ENCODE measurements at regions not wholly inside any gene's neighbourhood (a gene's known extent, or its start where the extent isn't known, plus 50 kb on each side); places are given as distances from the start of the nearest gene placed in this dataset.

- H3K36me3 ChIP-seq (ENCODE audit: control insufficient read depth, insufficient read depth, low read length): no peaks in the 10 kb centered on the region
Observed at GRCh38 chr15:97143592-97144376, 813.3 kb downstream of the NR2F2 start.

GRCh38 chr15:97144377-97144711 lies 813.8 kb downstream of the NR2F2 start:
- Histone ChIP-seq H3K36me3 (ENCODE audit: control insufficient read depth, insufficient read depth, low read length) (no peaks in the 10 kb centered on the region), H3K4me1 (ENCODE audit: control insufficient read depth, insufficient read depth, low read length) (no peaks in the 10 kb centered on the region), H3K4me3 (ENCODE audit: low read depth, low read length) (no peak overlapping the region), H3K9me3 (ENCODE audit: control insufficient read depth, insufficient read depth, low read length) (no peaks in the 10 kb centered on the region), H3K9ac (ENCODE audit: low read depth, low read length) (no peak overlapping the region), H3K27me3 (ENCODE audit: control insufficient read depth, insufficient read depth, low read length) (no peaks in the 10 kb centered on the region)

More at GRCh38 chr15:97143592-97144376, 813.3 kb downstream of the NR2F2 start:
- no peaks in the 10 kb centered on the region for H3K9me3 ChIP-seq (ENCODE audit: control insufficient read depth, insufficient read depth, low read length)
- no peaks in the 10 kb centered on the region for H3K4me1 ChIP-seq (ENCODE audit: control insufficient read depth, insufficient read depth, low read length)
- no peaks in the 10 kb centered on the region for H3K27me3 ChIP-seq (ENCODE audit: control insufficient read depth, insufficient read depth, low read length)
- H3K4me3 ChIP-seq (ENCODE audit: low read depth, low read length): no peak overlapping the region
- H3K9ac ChIP-seq (ENCODE audit: low read depth, low read length): no peak overlapping the region

- no peak overlapping the region for H3K9ac ChIP-seq (ENCODE audit: low read depth, low read length)
Observed at GRCh38 chr15:97146929-97147870, 813.3 kb upstream of the ARRDC4 start.

GRCh38 chr15:97153356-97153965 lies 807.0 kb upstream of the ARRDC4 start:
- H3K4me1 ChIP-seq (ENCODE audit: control insufficient read depth, insufficient read depth, low read length): no peaks in the 10 kb centered on the region
- H3K9me3 ChIP-seq (ENCODE audit: control insufficient read depth, insufficient read depth, low read length): no peaks in the 10 kb centered on the region
- no peaks in the 10 kb centered on the region for H3K27me3 ChIP-seq (ENCODE audit: control insufficient read depth, insufficient read depth, low read length)
- no peak overlapping the region for H3K9ac ChIP-seq (ENCODE audit: low read depth, low read length)
- no peak overlapping the region for H3K4me3 ChIP-seq (ENCODE audit: low read depth, low read length)
- no peaks in the 10 kb centered on the region for H3K36me3 ChIP-seq (ENCODE audit: control insufficient read depth, insufficient read depth, low read length)

More at GRCh38 chr15:97146929-97147870, 813.3 kb upstream of the ARRDC4 start:
- H3K4me1 ChIP-seq (ENCODE audit: control insufficient read depth, insufficient read depth, low read length): no peaks in the 10 kb centered on the region
- H3K36me3 ChIP-seq (ENCODE audit: control insufficient read depth, insufficient read depth, low read length): no peaks in the 10 kb centered on the region
- H3K4me3 ChIP-seq (ENCODE audit: low read depth, low read length): no peak overlapping the region
- H3K27me3 ChIP-seq (ENCODE audit: control insufficient read depth, insufficient read depth, low read length): no peaks in the 10 kb centered on the region
- H3K9me3 ChIP-seq (ENCODE audit: control insufficient read depth, insufficient read depth, low read length): no peaks in the 10 kb centered on the region

- H3K9me3 ChIP-seq (ENCODE audit: control insufficient read depth, insufficient read depth, low read length): no peaks in the 10 kb centered on the region
- no peak overlapping the region for H3K9ac ChIP-seq (ENCODE audit: low read depth, low read length)
- H3K27me3 ChIP-seq (ENCODE audit: control insufficient read depth, insufficient read depth, low read length): no peaks in the 10 kb centered on the region
- no peaks in the 10 kb centered on the region for H3K36me3 ChIP-seq (ENCODE audit: control insufficient read depth, insufficient read depth, low read length)
- no peak overlapping the region for H3K4me3 ChIP-seq (ENCODE audit: low read depth, low read length)
- no peaks in the 10 kb centered on the region for H3K4me1 ChIP-seq (ENCODE audit: control insufficient read depth, insufficient read depth, low read length)
Observed at GRCh38 chr15:97156739-97157265, 803.7 kb upstream of the ARRDC4 start.

GRCh38 chr15:97162805-97163495 lies 797.6 kb upstream of the ARRDC4 start:
- Histone ChIP-seq H3K36me3 (ENCODE audit: control insufficient read depth, insufficient read depth, low read length) (no peaks in the 10 kb centered on the region), H3K4me3 (ENCODE audit: low read depth, low read length) (no peak overlapping the region), H3K27me3 (ENCODE audit: control insufficient read depth, insufficient read depth, low read length) (no peaks in the 10 kb centered on the region), H3K9ac (ENCODE audit: low read depth, low read length) (no peak overlapping the region), H3K9me3 (ENCODE audit: control insufficient read depth, insufficient read depth, low read length) (no peaks in the 10 kb centered on the region), H3K4me1 (ENCODE audit: control insufficient read depth, insufficient read depth, low read length) (no peaks in the 10 kb centered on the region)

- no peak overlapping the region for H3K4me3 ChIP-seq (ENCODE audit: low read depth, low read length)
- H3K36me3 ChIP-seq (ENCODE audit: control insufficient read depth, insufficient read depth, low read length): no peaks in the 10 kb centered on the region
- H3K9me3 ChIP-seq (ENCODE audit: control insufficient read depth, insufficient read depth, low read length): no peaks in the 10 kb centered on the region
- H3K27me3 ChIP-seq (ENCODE audit: control insufficient read depth, insufficient read depth, low read length): no peaks in the 10 kb centered on the region
- H3K9ac ChIP-seq (ENCODE audit: low read depth, low read length): no peak overlapping the region
- H3K4me1 ChIP-seq (ENCODE audit: control insufficient read depth, insufficient read depth, low read length): no peaks in the 10 kb centered on the region
Observed at GRCh38 chr15:97165205-97165604, 795.3 kb upstream of the ARRDC4 start.

- Histone ChIP-seq H3K9me3 (ENCODE audit: control insufficient read depth, insufficient read depth, low read length) (no peaks in the 10 kb centered on the region), H3K4me1 (ENCODE audit: control insufficient read depth, insufficient read depth, low read length) (no peaks in the 10 kb centered on the region), H3K9ac (ENCODE audit: low read depth, low read length) (no peak overlapping the region), H3K36me3 (ENCODE audit: control insufficient read depth, insufficient read depth, low read length) (no peaks in the 10 kb centered on the region), H3K4me3 (ENCODE audit: low read depth, low read length) (no peak overlapping the region), H3K27me3 (ENCODE audit: control insufficient read depth, insufficient read depth, low read length) (no peaks in the 10 kb centered on the region)
Observed at GRCh38 chr15:97168704-97169475, 791.6 kb upstream of the ARRDC4 start.

GRCh38 chr15:97171556-97171955 lies 788.9 kb upstream of the ARRDC4 start:
- Histone ChIP-seq H3K9me3 (ENCODE audit: control insufficient read depth, insufficient read depth, low read length) (no peaks in the 10 kb centered on the region), H3K36me3 (ENCODE audit: control insufficient read depth, insufficient read depth, low read length) (no peaks in the 10 kb centered on the region), H3K4me1 (ENCODE audit: control insufficient read depth, insufficient read depth, low read length) (no peaks in the 10 kb centered on the region), H3K9ac (ENCODE audit: low read depth, low read length) (no peak overlapping the region), H3K27me3 (ENCODE audit: control insufficient read depth, insufficient read depth, low read length) (no peaks in the 10 kb centered on the region), H3K4me3 (ENCODE audit: low read depth, low read length) (no peak overlapping the region)

- peaks cover 11% of the 10 kb centered on the region for H3K4me1 ChIP-seq (ENCODE audit: control insufficient read depth, insufficient read depth, low read length)
- no peaks in the 10 kb centered on the region for H3K36me3 ChIP-seq (ENCODE audit: control insufficient read depth, insufficient read depth, low read length)
- no peaks in the 10 kb centered on the region for H3K9me3 ChIP-seq (ENCODE audit: control insufficient read depth, insufficient read depth, low read length)
- H3K27me3 ChIP-seq (ENCODE audit: control insufficient read depth, insufficient read depth, low read length): no peaks in the 10 kb centered on the region
- no peak overlapping the region for H3K9ac ChIP-seq (ENCODE audit: low read depth, low read length)
- no peak overlapping the region for H3K4me3 ChIP-seq (ENCODE audit: low read depth, low read length)
Observed at GRCh38 chr15:97174886-97175540, 785.5 kb upstream of the ARRDC4 start.
